Spleen (tissue), 11 donors: ENCODE measurements at regions not wholly inside any gene's neighbourhood (a gene's known extent, or its start where the extent isn't known, plus 50 kb on each side); places are given as distances from the start of the nearest gene placed in this dataset.

ENCODE experiments used
- DNase-seq: peaks from one replicate; pipeline ENCODE4 v3.0.0-alpha.2; 2020
- H3K27ac ChIP-seq, 8 donors: fragments of 200-600 bp; sonication (generic) in 7 of 8; 1 replicate in 4 of 8; 2 replicates in 4 of 8; pipeline versions ENCODE4 v1.5.0 to v1.8.0; 2016 to 2021; ENCODE audit warnings: inconsistent platforms in 4 of 8, mild to moderate bottlenecking in 4 of 8, moderate library complexity in 1 of 8
- H3K27me3 ChIP-seq, 7 donors: fragments of 200-600 bp; sonication (generic) in 6 of 7; replicated peaks in 1 of 7; 1 replicate in 4 of 7; 2 replicates in 3 of 7; pipeline versions ENCODE4 v1.5.0 to v1.8.0; 2016 to 2021; ENCODE audit warnings: inconsistent platforms in 3 of 7, mild to moderate bottlenecking in 1 of 7
- H3K36me3 ChIP-seq, 6 donors: fragments of 200-600 bp; sonication (generic) in 5 of 6; 1 replicate in 4 of 6; 2 replicates in 2 of 6; pipeline versions ENCODE4 v1.5.0 to v1.8.0; 2016 to 2021; ENCODE audit warnings: inconsistent platforms in 2 of 6
- H3K4me1 ChIP-seq, 6 donors: fragments of 200-600 bp; sonication (generic) in 5 of 6; 1 replicate in 3 of 6; 2 replicates in 3 of 6; pipeline versions ENCODE4 v1.5.0 to v1.8.0; 2016 to 2021; ENCODE audit warnings: inconsistent platforms in 3 of 6
- H3K4me3 ChIP-seq, 8 donors: fragments of 200-600 bp; sonication (generic) in 7 of 8; 1 replicate in 4 of 8; 2 replicates in 4 of 8; pipeline versions ENCODE4 v1.5.0 to v1.8.0; 2016 to 2021; ENCODE audit warnings: inconsistent platforms in 4 of 8, mild to moderate bottlenecking in 4 of 8, moderate library complexity in 2 of 8
- H3K9me3 ChIP-seq, 8 donors: fragments of 200-600 bp; sonication (generic) in 7 of 8; 1 replicate in 4 of 8; 2 replicates in 4 of 8; pipeline versions ENCODE4 v1.5.0 to v1.8.0; 2016 to 2021; ENCODE audit warnings: inconsistent platforms in 4 of 8
- CTCF ChIP-seq, 11 experiments: fragments of 200-600 bp in 7 of 11; fragments of 450-650 bp in 4 of 11; sonication (generic) in 4 of 11; IDR thresholded peaks in 8 of 11; conservative IDR thresholded peaks in 3 of 11; 1 replicate in 7 of 11; 2 replicates in 4 of 11; pipeline versions ENCODE4 v1.4.0 to v1.8.0; 2016 to 2021; ENCODE audit warnings: antibody characterized with exemption in 11 of 11, inconsistent platforms in 4 of 11, mild to moderate bottlenecking in 1 of 11
- POLR2A ChIP-seq, 3 donors: fragments of 450-650 bp; IDR thresholded peaks; one replicate each; pipeline ENCODE4 v1.5.1; 2017; ENCODE audit warnings: antibody characterized with exemption in 3 of 3, mild to moderate bottlenecking in 1 of 3
- POLR2AphosphoS5 ChIP-seq, 3 donors: sonication (generic); formaldehyde crosslinking; IDR thresholded peaks; one replicate each; pipeline ENCODE4 v1.5.1; 2017; ENCODE audit warnings: antibody characterized with exemption in 3 of 3
- WGBS, 5 donors: extraction: QIAGEN DNeasy Blood & Tissue Kit in 3 of 5; methylation state at CpG; one replicate each; pipeline versions ENCODE4 v1.1.5 to v1.1.7; 2013 to 2018; 5-methylcytosine and 5-hydroxymethylcytosine counted together
- intact Hi-C: fragments of 100-400 bp; cut with DNase I; formaldehyde crosslinking; loops from one replicate; pipeline ENCODE4 v1.15.0; 2023; ENCODE audit warnings: low total_unique reads
- donor health status: healthy with polysubstance abuse.
- donor health status: DM: no; HTN: no; CAD: no; lungs with moderate emphysema.
- donor health status: DM: no; HTN: no; CAD: no.
- donor health status: Bipolar disorder and iron deficiency.
- donor health status: healthy.
- donor health status: DM: no; HTN: no; CAD: no.
- donor health status: DM: yes; HTN: yes; CAD: no.

GRCh38 chr2:81937944-81938343, 1633.4 kb upstream of the LRRTM1 start:
- intact Hi-C loops, result no loop called here

GRCh38 chr2:81903534-81903933, 1599.0 kb upstream of the LRRTM1 start:
- DNase-seq, result no peak
- no peaks in the 10 kb centered on the region for H3K27me3 ChIP-seq
- intact Hi-C loops, result no loop called here
- no peak overlapping the region for H3K4me3 ChIP-seq
- H3K36me3 ChIP-seq, result no peaks in the 10 kb centered on the region
- no peaks in the 10 kb centered on the region for H3K4me1 ChIP-seq
- H3K27ac ChIP-seq, result no peak overlapping the region
- peaks cover 0 to 9% (median 3%) of the 10 kb centered on the region in 8 donors for H3K9me3 ChIP-seq
- TF ChIP-seq CTCF (IDR thresholded peaks at IDR 0.05 in 8 of 11, conservative IDR thresholded peaks at IDR 0.05 in 3 of 11) (no peak), POLR2AphosphoS5 (IDR thresholded peaks at IDR 0.05) (no peak), POLR2A (IDR thresholded peaks at IDR 0.05) (no peak)
- WGBS, 5 donors, result 88 to 91% (median 90%) methylated on average over 4 of the region's 4 CpGs

More at GRCh38 chr2:81937944-81938343, 1633.4 kb upstream of the LRRTM1 start:
- no peak overlapping the region for H3K27ac ChIP-seq
- H3K9me3 ChIP-seq, result peaks cover 0 to 28% (median 11%) of the 10 kb centered on the region in 8 donors
- no peak for DNase-seq
- H3K36me3 ChIP-seq, result no peaks in the 10 kb centered on the region
- no peak overlapping the region for H3K4me3 ChIP-seq
- no peak for TF ChIP-seq CTCF (IDR thresholded peaks at IDR 0.05 in 8 of 11, conservative IDR thresholded peaks at IDR 0.05 in 3 of 11)
- no peak for TF ChIP-seq POLR2A (IDR thresholded peaks at IDR 0.05)
- no peak for TF ChIP-seq POLR2AphosphoS5 (IDR thresholded peaks at IDR 0.05)
- no peaks in the 10 kb centered on the region for H3K4me1 ChIP-seq
- no peaks in the 10 kb centered on the region for H3K27me3 ChIP-seq
- 65 to 82% (median 76%) methylated on average over 1 of the region's 1 CpG for WGBS, 5 donors

GRCh38 chr2:81901017-81901416, 1596.5 kb upstream of the LRRTM1 start:
- intact Hi-C loops, result no loop called here
- DNase-seq, result no peak
- H3K4me3 ChIP-seq, result no peak overlapping the region
- no peaks in the 10 kb centered on the region for H3K27me3 ChIP-seq
- H3K36me3 ChIP-seq, result no peaks in the 10 kb centered on the region
- no peak overlapping the region for H3K27ac ChIP-seq
- TF ChIP-seq CTCF (IDR thresholded peaks at IDR 0.05 in 8 of 11, conservative IDR thresholded peaks at IDR 0.05 in 3 of 11) (no peak), POLR2A (IDR thresholded peaks at IDR 0.05) (no peak), POLR2AphosphoS5 (IDR thresholded peaks at IDR 0.05) (no peak)
- H3K4me1 ChIP-seq, result no peaks in the 10 kb centered on the region
- peaks cover 0 to 14% (median 3%) of the 10 kb centered on the region in 8 donors for H3K9me3 ChIP-seq
- 70 to 82% (median 81%) methylated on average over 3 of the region's 3 CpGs for WGBS, 5 donors

- Histone ChIP-seq H3K4me1 (no peaks in the 10 kb centered on the region), H3K9me3 (peaks cover 0 to 14% (median 0%) of the 10 kb centered on the region in 8 donors), H3K27ac (no peak overlapping the region), H3K36me3 (no peaks in the 10 kb centered on the region), H3K27me3 (no peaks in the 10 kb centered on the region), H3K4me3 (no peak overlapping the region)
- intact Hi-C loops, result no loop called here
- TF ChIP-seq CTCF (IDR thresholded peaks at IDR 0.05 in 8 of 11, conservative IDR thresholded peaks at IDR 0.05 in 3 of 11) (no peak), POLR2AphosphoS5 (IDR thresholded peaks at IDR 0.05) (no peak), POLR2A (IDR thresholded peaks at IDR 0.05) (no peak)
- no peak for DNase-seq
- WGBS, 5 donors, result 89 to 93% (median 93%) methylated on average over 5 of the region's 5 CpGs
These were observed 1591.2 kb upstream of the LRRTM1 start for GRCh38 chr2:81895620-81896250.
